BJ (cell line): ENCODE measurements at regions not wholly inside any gene's neighbourhood (a gene's known extent, or its start where the extent isn't known, plus 50 kb on each side); places are given as distances from the start of the nearest gene placed in this dataset.

Source experiments
- CTCF ChIA-PET: fragments of 350-600 bp; formaldehyde crosslinking; extraction: SDS; loops from one replicate; lab custom pipeline; 2021; ENCODE audit warnings: antibody characterized with exemption, inconsistent platforms; lab: Yijun Ruan, JAX
- POLR2A ChIA-PET: fragments of 300-600 bp; sonication (Branson Sonifier 250); formaldehyde crosslinking; extraction: SDS; loops from one replicate; lab custom pipeline; 2021; ENCODE audit warnings: antibody characterized with exemption; lab: Charles Lee
- DNase-seq: peaks from one replicate; pipeline ENCODE4 v3.0.0-alpha.2; 2011; ENCODE audit warnings: low read depth
- H3K27me3 ChIP-seq: 2 replicates; pipeline ENCODE4 v1.6.0; 2011; ENCODE audit warnings: low read length; ENCODE audit not compliant: control insufficient read depth, insufficient read depth
- H3K36me3 ChIP-seq: 2 replicates; pipeline ENCODE4 v1.5.1; 2011; ENCODE audit warnings: low read length; ENCODE audit not compliant: control insufficient read depth, insufficient read depth
- H3K4me3 ChIP-seq: 2 replicates; pipeline ENCODE4 v1.5.1; 2011; ENCODE audit warnings: low read depth, mild to moderate bottlenecking, control low read depth, low read length
- TF ChIP-seq, protein P1 (sequence below): IDR thresholded peaks from 2 replicates; pipeline ENCODE4 v1.5.1; 2011; ENCODE audit warnings: low read depth, mild to moderate bottlenecking, control low read depth, inconsistent platforms, low read length, moderate library complexity; ENCODE audit not compliant: insufficient read depth

DNA sequence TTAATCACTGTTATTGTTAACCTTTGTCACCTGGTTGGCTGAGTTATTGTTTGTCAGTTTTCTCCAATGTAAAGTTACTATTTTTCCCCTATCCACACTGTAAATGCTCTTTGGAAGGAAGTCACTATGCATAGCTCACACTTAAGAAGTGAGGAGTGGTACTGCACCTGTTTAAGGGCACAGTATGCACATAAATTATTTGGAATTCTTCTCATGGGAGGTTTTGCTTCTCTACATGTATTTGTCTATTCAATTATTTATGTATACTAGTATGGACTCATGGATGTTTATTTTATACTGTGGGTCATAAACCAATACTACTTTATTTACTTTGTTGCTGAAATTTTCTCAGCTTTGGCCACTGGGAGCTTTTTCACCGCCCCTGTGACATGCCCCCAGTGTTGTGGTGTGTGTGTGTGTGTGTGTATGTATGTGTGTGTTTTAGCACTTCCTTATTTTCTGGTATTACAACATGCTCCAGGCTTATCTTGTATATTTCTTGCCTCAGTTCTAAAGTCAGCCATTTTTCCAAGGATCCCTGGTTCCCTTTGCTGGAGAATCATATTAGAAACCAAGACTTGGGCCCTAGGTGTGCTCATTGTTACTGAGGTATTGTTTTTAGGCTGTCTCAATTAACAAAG is 290.5 kb downstream of the KBTBD8 start:
- Histone ChIP-seq H3K36me3 (no peaks in the 10 kb centered on the region), H3K4me3 (no peak overlapping the region), H3K27me3 (no peaks in the 10 kb centered on the region)
- TF ChIP-seq, protein P1, sequence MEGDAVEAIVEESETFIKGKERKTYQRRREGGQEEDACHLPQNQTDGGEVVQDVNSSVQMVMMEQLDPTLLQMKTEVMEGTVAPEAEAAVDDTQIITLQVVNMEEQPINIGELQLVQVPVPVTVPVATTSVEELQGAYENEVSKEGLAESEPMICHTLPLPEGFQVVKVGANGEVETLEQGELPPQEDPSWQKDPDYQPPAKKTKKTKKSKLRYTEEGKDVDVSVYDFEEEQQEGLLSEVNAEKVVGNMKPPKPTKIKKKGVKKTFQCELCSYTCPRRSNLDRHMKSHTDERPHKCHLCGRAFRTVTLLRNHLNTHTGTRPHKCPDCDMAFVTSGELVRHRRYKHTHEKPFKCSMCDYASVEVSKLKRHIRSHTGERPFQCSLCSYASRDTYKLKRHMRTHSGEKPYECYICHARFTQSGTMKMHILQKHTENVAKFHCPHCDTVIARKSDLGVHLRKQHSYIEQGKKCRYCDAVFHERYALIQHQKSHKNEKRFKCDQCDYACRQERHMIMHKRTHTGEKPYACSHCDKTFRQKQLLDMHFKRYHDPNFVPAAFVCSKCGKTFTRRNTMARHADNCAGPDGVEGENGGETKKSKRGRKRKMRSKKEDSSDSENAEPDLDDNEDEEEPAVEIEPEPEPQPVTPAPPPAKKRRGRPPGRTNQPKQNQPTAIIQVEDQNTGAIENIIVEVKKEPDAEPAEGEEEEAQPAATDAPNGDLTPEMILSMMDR = no peak
- DNase-seq = no peak
- POLR2A ChIA-PET = no interaction called here
- CTCF ChIA-PET = no interaction called here

DNA sequence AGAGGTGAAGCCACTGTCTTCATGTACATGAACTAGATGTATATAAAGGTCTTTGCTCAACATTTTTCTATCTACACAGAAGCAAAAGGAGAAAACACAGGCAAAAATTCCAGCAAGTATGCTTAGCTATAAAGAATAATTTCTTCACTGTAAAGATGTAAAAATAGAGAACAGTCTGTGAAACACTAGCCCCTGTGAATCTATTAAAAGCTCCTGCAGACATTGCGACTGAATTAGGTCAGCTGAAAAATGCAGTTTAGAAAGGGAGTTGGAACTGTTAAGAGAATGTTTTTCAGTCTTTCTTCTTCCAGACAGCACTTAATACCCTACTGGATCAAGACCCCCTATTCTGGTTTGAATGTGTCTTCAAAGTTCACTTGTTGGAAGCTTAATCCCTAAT is 291.5 kb downstream of the KBTBD8 start:
- TF ChIP-seq, protein P1 = no peak
- CTCF ChIA-PET = no interaction called here
- H3K27me3 ChIP-seq = no peaks in the 10 kb centered on the region

DNA sequence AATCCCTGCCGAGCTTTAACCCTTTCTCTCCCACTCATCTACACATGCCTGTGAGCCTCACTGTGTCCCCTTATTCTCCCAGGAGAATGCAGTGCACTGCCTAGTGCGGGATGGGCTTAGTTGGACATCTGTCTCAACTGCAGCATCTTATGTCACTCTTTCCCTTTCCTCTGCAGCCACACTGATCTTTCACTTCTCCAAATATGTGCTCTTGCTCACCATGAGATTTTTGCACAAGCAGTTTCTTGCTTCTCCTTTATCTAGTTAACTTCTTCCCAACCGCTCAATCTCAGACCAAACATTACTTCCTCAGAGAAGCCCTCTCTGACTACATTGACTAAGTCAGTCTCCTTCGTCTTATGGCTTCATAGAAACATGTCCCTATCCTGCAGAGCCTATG is 292.3 kb downstream of the KBTBD8 start:
- TF ChIP-seq, protein P1 = no peak
- Histone ChIP-seq H3K27me3 (no peaks in the 10 kb centered on the region), H3K36me3 (no peaks in the 10 kb centered on the region), H3K4me3 (no peak overlapping the region)
- DNase-seq = no peak
- ChIA-PET POLR2A (no interaction called here), CTCF (no interaction called here)

More for the DNA sequence above, 291.5 kb downstream of the KBTBD8 start:
- H3K4me3 ChIP-seq = no peak overlapping the region
- POLR2A ChIA-PET = no interaction called here
- H3K36me3 ChIP-seq = no peaks in the 10 kb centered on the region
- no peak for DNase-seq

DNA sequence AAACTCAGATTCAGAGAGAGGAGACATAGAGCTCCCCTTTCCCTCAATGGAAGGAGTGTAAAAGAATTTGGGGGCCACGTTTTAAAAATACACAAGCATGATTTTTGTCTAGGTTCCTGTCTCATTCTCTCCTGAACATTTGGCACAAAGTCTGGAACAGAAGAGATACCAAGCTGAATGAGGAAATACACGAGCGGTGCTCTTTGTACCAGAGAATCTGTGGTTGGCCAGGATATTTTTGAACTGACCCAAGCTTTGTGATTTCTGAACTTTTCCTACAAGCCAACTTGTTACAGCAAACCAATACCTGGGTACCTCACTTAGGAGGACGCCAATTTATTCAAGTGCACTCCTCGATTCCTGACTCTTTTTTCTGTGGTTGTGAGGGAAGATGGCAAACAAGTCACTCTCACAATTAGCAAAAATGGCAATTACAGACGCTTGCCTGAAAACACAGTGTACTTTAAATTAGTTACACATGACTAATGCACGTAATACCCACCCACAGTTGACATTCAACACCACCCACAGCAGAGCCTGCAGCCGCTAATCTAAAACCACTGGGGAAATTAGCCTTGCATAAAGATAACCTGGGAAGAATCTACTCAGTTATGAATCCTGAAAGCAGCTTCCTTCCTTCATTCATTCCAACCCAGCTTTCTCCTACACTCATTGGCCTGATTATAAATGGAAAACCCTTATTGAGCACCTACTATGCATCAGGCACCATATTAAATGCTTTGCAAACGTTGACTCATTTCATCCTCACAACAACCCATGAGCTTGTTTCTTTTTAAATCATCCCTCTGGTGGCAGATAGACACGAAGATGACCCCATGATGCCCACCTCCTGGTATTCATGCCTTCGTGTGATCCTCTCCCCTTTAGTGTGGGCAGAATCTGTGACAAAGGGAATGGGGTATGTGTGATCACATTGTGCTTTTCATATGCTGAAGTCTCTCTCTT is 293.5 kb downstream of the KBTBD8 start:
- no peak overlapping the region for H3K4me3 ChIP-seq
- CTCF ChIA-PET = interaction anchor here (1.5 kb wide), 1 partner anchor 18 kb away, joined by 4 read pairs; no protein-coding TSS in a partner anchor
- no peak for DNase-seq
- no peaks in the 10 kb centered on the region for H3K27me3 ChIP-seq
- POLR2A ChIA-PET = no interaction called here
- TF ChIP-seq, protein P1 = no peak
- H3K36me3 ChIP-seq = no peaks in the 10 kb centered on the region
